ENCODE measurements at regions not wholly inside any gene's neighbourhood (a gene's known extent, or its start where the extent isn't known, plus 50 kb on each side); places are given as distances from the start of the nearest gene placed in this dataset.

GRCh38 chr9:81758123-81758797 lies 68.9 kb upstream of the TLE1 start:
- H3K9me3 Mint-ChIP-seq: no peaks in the 10 kb centered on the region
- no peak overlapping the region for H3K4me3 Mint-ChIP-seq

GRCh38 chr9:81759680-81760215 lies 70.4 kb upstream of the TLE1 start:
- Mint-ChIP-seq H3K27ac (no peak overlapping the region), H3K36me3 (ENCODE audit: low read depth) (no peaks in the 10 kb centered on the region)

More at GRCh38 chr9:81758123-81758797, 68.9 kb upstream of the TLE1 start:
- Mint-ChIP-seq H3K27ac (no peak overlapping the region), H3K4me1 (peaks cover 9% of the 10 kb centered on the region), H3K27me3 (ENCODE audit: low read depth) (peaks cover 14% of the 10 kb centered on the region), H3K36me3 (ENCODE audit: low read depth) (no peaks in the 10 kb centered on the region)
- no peak for TF ChIP-seq CTCF (IDR thresholded peaks at IDR 0.05; ENCODE audit: unreplicated experiment in 3 of 3)

GRCh38 chr9:81767921-81768320 lies 78.6 kb upstream of the TLE1 start:
- Mint-ChIP-seq H3K27ac (no peak overlapping the region), H3K36me3 (ENCODE audit: low read depth) (no peaks in the 10 kb centered on the region), H3K9me3 (peaks cover 3% of the 10 kb centered on the region), H3K4me1 (peaks cover 14% of the 10 kb centered on the region), H3K4me3 (no peak overlapping the region), H3K27me3 (ENCODE audit: low read depth) (peaks cover 8% of the 10 kb centered on the region)
- no peak for TF ChIP-seq CTCF (IDR thresholded peaks at IDR 0.05; ENCODE audit: unreplicated experiment in 3 of 3)

More at GRCh38 chr9:81759680-81760215, 70.4 kb upstream of the TLE1 start:
- Mint-ChIP-seq H3K4me3 (no peak overlapping the region), H3K9me3 (no peaks in the 10 kb centered on the region), H3K4me1 (peaks cover 9% of the 10 kb centered on the region), H3K27me3 (ENCODE audit: low read depth) (peaks cover 5% of the 10 kb centered on the region)
- no peak for TF ChIP-seq CTCF (IDR thresholded peaks at IDR 0.05; ENCODE audit: unreplicated experiment in 3 of 3)

- Mint-ChIP-seq H3K4me1 (peaks cover 14% of the 10 kb centered on the region), H3K36me3 (ENCODE audit: low read depth) (no peaks in the 10 kb centered on the region), H3K9me3 (peaks cover 3% of the 10 kb centered on the region), H3K4me3 (no peak overlapping the region), H3K27me3 (ENCODE audit: low read depth) (peaks cover 3% of the 10 kb centered on the region), H3K27ac (no peak overlapping the region)
- no peak for TF ChIP-seq CTCF (IDR thresholded peaks at IDR 0.05; ENCODE audit: unreplicated experiment in 3 of 3)
These were observed 82.2 kb upstream of the TLE1 start for GRCh38 chr9:81771571-81771970.

GRCh38 chr9:81772144-81772543 lies 82.8 kb upstream of the TLE1 start:
- no peak for TF ChIP-seq CTCF (IDR thresholded peaks at IDR 0.05; ENCODE audit: unreplicated experiment in 3 of 3)
- Mint-ChIP-seq H3K9me3 (no peaks in the 10 kb centered on the region), H3K27me3 (ENCODE audit: low read depth) (peaks cover 3% of the 10 kb centered on the region), H3K36me3 (ENCODE audit: low read depth) (no peaks in the 10 kb centered on the region), H3K4me3 (no peak overlapping the region), H3K4me1 (peaks cover 17% of the 10 kb centered on the region), H3K27ac (no peak overlapping the region)

- no peak overlapping the region for H3K4me3 Mint-ChIP-seq
- H3K27ac Mint-ChIP-seq: no peak overlapping the region
- TF ChIP-seq CTCF (IDR thresholded peaks at IDR 0.05; ENCODE audit: unreplicated experiment in 3 of 3): no peak
- peaks cover 7% of the 10 kb centered on the region for H3K4me1 Mint-ChIP-seq
- H3K9me3 Mint-ChIP-seq: no peaks in the 10 kb centered on the region
- no peaks in the 10 kb centered on the region for H3K36me3 Mint-ChIP-seq (ENCODE audit: low read depth)
- peaks cover 3% of the 10 kb centered on the region for H3K27me3 Mint-ChIP-seq (ENCODE audit: low read depth)
These were observed 87.0 kb upstream of the TLE1 start for GRCh38 chr9:81776390-81776789.
